Ecto neural progenitor cell (in vitro differentiated cells): ENCODE measurements at regions not wholly inside any gene's neighbourhood (a gene's known extent, or its start where the extent isn't known, plus 50 kb on each side); places are given as distances from the start of the nearest gene placed in this dataset.

ENCODE experiments used
- DNase-seq: peaks from one replicate; pipeline ENCODE4 v3.0.0-alpha.2; 2018; ENCODE audit warnings: low spot score

- DNase-seq: no peak
Observed at GRCh38 chrX:22395372-22395771, 122.7 kb downstream of the CBLL2 start.

- DNase-seq: no peak
Observed at GRCh38 chrX:22396408-22396807, 123.7 kb downstream of the CBLL2 start.

- no peak for DNase-seq
Observed at GRCh38 chrX:22397566-22397965, 124.9 kb downstream of the CBLL2 start.

GRCh38 chrX:22399437-22400192 is 126.9 kb downstream of the CBLL2 start:
- DNase-seq: no peak

- no peak for DNase-seq
Observed at GRCh38 chrX:22404297-22404696, 131.6 kb downstream of the CBLL2 start.

GRCh38 chrX:22406201-22406737 is 133.6 kb downstream of the CBLL2 start:
- DNase-seq: no peak

GRCh38 chrX:22409418-22409817 is 136.7 kb downstream of the CBLL2 start:
- no peak for DNase-seq

- no peak for DNase-seq
Observed at GRCh38 chrX:22424122-22424915, 151.6 kb downstream of the CBLL2 start.

GRCh38 chrX:22424919-22425318 is 152.2 kb downstream of the CBLL2 start:
- DNase-seq: no peak

GRCh38 chrX:22429704-22430103 is 157.0 kb downstream of the CBLL2 start:
- no peak for DNase-seq

GRCh38 chrX:22430701-22431100 is 158.0 kb downstream of the CBLL2 start:
- DNase-seq: no peak

- no peak for DNase-seq
Observed at GRCh38 chrX:22433292-22434070, 160.8 kb downstream of the CBLL2 start.

GRCh38 chrX:22445880-22446279 is 173.2 kb downstream of the CBLL2 start:
- DNase-seq: no peak

GRCh38 chrX:22462959-22463358 is 190.2 kb downstream of the CBLL2 start:
- no peak for DNase-seq

- DNase-seq: no peak
Observed at GRCh38 chrX:22467571-22467970, 194.9 kb downstream of the CBLL2 start.

- no peak for DNase-seq
Observed at GRCh38 chrX:22481436-22481835, 208.7 kb downstream of the CBLL2 start.

GRCh38 chrX:22486296-22486695 is 213.6 kb downstream of the CBLL2 start:
- no peak for DNase-seq

GRCh38 chrX:22516893-22517292 is 244.2 kb downstream of the CBLL2 start:
- no peak for DNase-seq

- no peak for DNase-seq
Observed at GRCh38 chrX:22520128-22520828, 247.6 kb downstream of the CBLL2 start.

- DNase-seq: no peak
Observed at GRCh38 chrX:22526339-22526738, 253.6 kb downstream of the CBLL2 start.

GRCh38 chrX:22527302-22527701 is 254.6 kb downstream of the CBLL2 start:
- DNase-seq: no peak

- no peak for DNase-seq
Observed at GRCh38 chrX:22533898-22534297, 261.2 kb downstream of the CBLL2 start.
